ENCODE measurements at regions not wholly inside any gene's neighbourhood (a gene's known extent, or its start where the extent isn't known, plus 50 kb on each side); places are given as distances from the start of the nearest gene placed in this dataset.

DNA sequence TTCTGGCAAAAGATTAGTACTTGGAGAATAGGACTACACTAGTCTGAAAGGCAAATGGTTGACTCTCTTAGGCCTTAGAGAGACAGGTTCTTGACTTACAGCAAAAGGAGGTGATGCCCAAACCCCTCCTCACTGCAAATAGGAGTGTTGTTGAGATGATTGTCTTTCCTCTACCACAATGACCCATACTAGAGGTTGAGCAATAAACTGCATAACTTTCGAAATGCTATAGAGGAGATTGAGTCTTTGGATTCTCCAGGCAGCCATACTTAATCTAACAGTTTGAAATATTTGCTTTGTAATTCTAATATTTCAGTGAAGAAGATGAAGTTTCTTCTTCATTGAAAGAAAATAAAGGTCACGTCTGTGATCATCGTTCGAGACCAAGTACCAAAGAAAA is 498.5 kb upstream of the GBE1 start:
- Histone ChIP-seq H3K27ac (no peak overlapping the region), H3K4me2 (no peak overlapping the region), H3K4me3 (no peak overlapping the region), H3K9me3 (no peaks in the 10 kb centered on the region), H3K4me1 (no peaks in the 10 kb centered on the region)
- FAIRE-seq (no peak), ATAC-seq (no peak), DNase-seq (ENCODE audit: low read depth in 1 of 2, low spot score in 1 of 2) (no peak)
- CTCF ChIA-PET: no interaction called here
- no peak for TF ChIP-seq MAX (IDR thresholded peaks at IDR 0.05)
- no peak for TF ChIP-seq RAD21 (conservative IDR thresholded peaks at IDR 0.05 in 1 of 2, IDR thresholded peaks at IDR 0.05 in 1 of 2)
- TF ChIP-seq ELK1 (IDR thresholded peaks at IDR 0.05; ENCODE audit: low read depth, low read length): no peak
- no peak for TF ChIP-seq KDM1A (IDR thresholded peaks at IDR 0.05; ENCODE audit: low read depth)
- no peak for TF ChIP-seq CHD4 (IDR thresholded peaks at IDR 0.05; ENCODE audit: borderline replicate concordance)
- no peak for TF ChIP-seq ZNF302 (CRISPR knock-in tag; IDR thresholded peaks at IDR 0.05)
- POLR2A ChIA-PET: no interaction called here
- 64% methylated on average over 4 of the region's 4 CpGs for WGBS (ENCODE audit: missing lambda C conversion rate)

GRCh38 chr3:82240322-82240721 is 478.9 kb upstream of the GBE1 start:
- H3K9me3 ChIP-seq: no peaks in the 10 kb centered on the region
- ATAC-seq: no peak
- FAIRE-seq: no peak
- 62% methylated on average over 4 of the region's 4 CpGs for WGBS (ENCODE audit: missing lambda C conversion rate)
- no peaks in the 10 kb centered on the region for H3K4me1 ChIP-seq
- no peak for DNase-seq (ENCODE audit: low read depth in 1 of 2, low spot score in 1 of 2)
- TF ChIP-seq ZSCAN20 (CRISPR knock-in tag; IDR thresholded peaks at IDR 0.05): no peak
- no peak for TF ChIP-seq RNF2 (IDR thresholded peaks at IDR 0.05; ENCODE audit: borderline replicate concordance, low read depth)
- TF ChIP-seq CHD4 (IDR thresholded peaks at IDR 0.05; ENCODE audit: borderline replicate concordance): no peak
- CTCF ChIA-PET: no interaction called here
- H3K4me2 ChIP-seq: no peak overlapping the region
- H3K4me3 ChIP-seq: no peak overlapping the region
- no peak overlapping the region for H3K27ac ChIP-seq
- POLR2A ChIA-PET: no interaction called here

DNA sequence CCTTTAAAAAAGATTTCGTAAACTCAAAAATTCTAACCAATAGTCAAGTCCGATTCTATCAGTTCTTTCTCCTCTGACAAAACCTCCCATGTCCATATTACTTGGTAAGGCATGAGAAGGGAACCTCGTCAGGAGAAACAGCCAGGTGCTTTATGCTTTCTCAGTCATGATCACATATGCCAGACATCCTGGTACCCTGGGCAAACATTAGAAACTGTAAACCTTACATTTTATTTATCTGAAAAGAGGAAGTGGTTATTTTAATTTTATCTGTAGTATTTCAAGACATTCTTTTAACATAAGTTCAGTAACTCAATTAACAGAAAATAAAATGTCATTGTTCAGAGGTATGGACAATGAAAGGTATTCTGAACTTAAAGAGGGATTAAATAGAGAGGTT is 474.8 kb upstream of the GBE1 start:
- ATAC-seq (no peak), FAIRE-seq (no peak), DNase-seq (ENCODE audit: low read depth in 1 of 2, low spot score in 1 of 2) (no peak)
- Histone ChIP-seq H3K9me3 (no peaks in the 10 kb centered on the region), H3K27ac (no peak overlapping the region), H3K4me1 (no peaks in the 10 kb centered on the region), H3K4me3 (no peak overlapping the region), H3K4me2 (no peak overlapping the region)
- no peak for TF ChIP-seq FOSL2 (IDR thresholded peaks at IDR 0.05)
- TF ChIP-seq FOSL2 (CRISPR knock-in tag; IDR thresholded peaks at IDR 0.05): no peak
- ChIA-PET CTCF (no interaction called here), POLR2A (no interaction called here)
- 28% methylated on average over 3 of the region's 3 CpGs for WGBS (ENCODE audit: missing lambda C conversion rate)

DNA sequence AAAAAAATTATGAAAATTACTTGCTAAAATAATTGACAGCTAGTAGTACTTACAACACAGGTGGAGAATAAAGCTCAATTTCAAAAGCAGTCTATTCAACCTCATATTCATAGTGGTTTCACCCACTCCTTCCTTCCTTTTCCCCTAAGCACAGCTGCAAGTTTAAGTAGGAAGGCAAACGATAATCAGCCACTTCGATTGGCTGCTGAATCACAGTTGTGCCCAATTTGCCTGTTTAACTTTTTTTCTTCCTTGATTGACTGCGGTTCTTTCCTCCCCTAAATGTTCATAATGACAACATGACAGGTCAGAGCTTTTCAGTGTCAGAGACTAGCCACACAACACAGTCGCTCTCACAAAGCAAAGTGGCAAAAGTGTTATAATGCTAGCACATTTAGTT is 468.0 kb upstream of the GBE1 start:
- FAIRE-seq (no peak), ATAC-seq (no peak), DNase-seq (ENCODE audit: low read depth in 1 of 2, low spot score in 1 of 2) (no peak)
- Histone ChIP-seq H3K9me3 (peaks cover 2% of the 10 kb centered on the region; the same call in 1 of the 3 replicates), H3K4me3 (no peak overlapping the region), H3K27ac (no peak overlapping the region), H3K4me1 (no peaks in the 10 kb centered on the region), H3K4me2 (no peak overlapping the region)
- TF ChIP-seq HDAC2 (IDR thresholded peaks at IDR 0.05) (no peak), HEYL (CRISPR knock-in tag; IDR thresholded peaks at IDR 0.05) (no peak), CBX2 (IDR thresholded peaks at IDR 0.05; ENCODE audit: borderline replicate concordance, low read depth) (no peak), SMC3 (IDR thresholded peaks at IDR 0.05) (no peak), MAX (IDR thresholded peaks at IDR 0.05) (no peak), KDM5A (IDR thresholded peaks at IDR 0.05) (no peak), ZC3H11A (IDR thresholded peaks at IDR 0.05) (no peak), FOXS1 (CRISPR knock-in tag; IDR thresholded peaks at IDR 0.05) (no peak), RARB (CRISPR knock-in tag; IDR thresholded peaks at IDR 0.05) (no peak), NPAS2 (CRISPR knock-in tag; IDR thresholded peaks at IDR 0.05; ENCODE audit: borderline replicate concordance) (no peak), MAZ (IDR thresholded peaks at IDR 0.05; ENCODE audit: borderline replicate concordance, low read depth, low read length) (no peak), FOSL2 (IDR thresholded peaks at IDR 0.05) (no peak), FOSL2 (CRISPR knock-in tag; IDR thresholded peaks at IDR 0.05) (no peak)
- ChIA-PET CTCF (no interaction called here), POLR2A (no interaction called here)
- 3% methylated on average over 4 of the region's 4 CpGs for WGBS (ENCODE audit: missing lambda C conversion rate)
